Activated CD4-positive, alpha-beta T cell treated with anti-CD3 and anti-CD28 coated beads, Interleukin-2, amount 50 U/mL, for 4 hours (primary cell): ENCODE measurements at regions not wholly inside any gene's neighbourhood (a gene's known extent, or its start where the extent isn't known, plus 50 kb on each side); places are given as distances from the start of the nearest gene placed in this dataset.

Experiments
- DNase-seq, 2 experiments: peaks; one replicate each; pipeline ENCODE4 v3.0.0-alpha.2; 2020

DNA sequence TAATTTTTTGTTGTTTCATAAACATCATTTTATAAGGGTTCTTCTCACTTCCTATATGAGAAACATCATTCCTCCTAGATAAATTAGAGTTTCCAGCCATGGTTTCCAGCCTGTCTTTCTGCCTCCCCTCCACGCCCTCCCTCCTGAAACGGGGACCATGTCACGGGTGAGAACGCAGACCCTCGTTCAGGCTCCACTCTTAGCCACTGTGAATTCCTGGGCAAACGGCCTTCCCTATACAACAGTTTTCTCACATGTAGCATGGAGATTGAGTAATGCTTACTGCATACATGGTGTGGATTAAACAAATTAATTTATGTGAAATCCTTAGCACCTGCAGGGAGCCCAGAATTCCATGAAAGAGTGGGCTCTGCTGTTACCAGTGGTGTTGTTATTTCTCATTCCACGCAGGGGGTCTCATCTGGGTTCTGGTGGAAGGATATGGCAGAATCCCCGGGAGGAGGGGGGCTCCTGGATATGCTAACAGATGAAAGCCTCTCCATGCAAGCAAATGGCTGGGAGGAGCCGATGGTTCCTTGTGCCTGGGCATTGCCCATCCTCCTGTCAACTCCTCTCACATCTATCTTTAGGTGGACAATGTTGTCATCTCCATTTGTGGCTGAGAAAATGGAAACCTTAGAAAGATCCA lies 54.0 kb upstream of the TWIST2 start:
- no peak for DNase-seq

DNA sequence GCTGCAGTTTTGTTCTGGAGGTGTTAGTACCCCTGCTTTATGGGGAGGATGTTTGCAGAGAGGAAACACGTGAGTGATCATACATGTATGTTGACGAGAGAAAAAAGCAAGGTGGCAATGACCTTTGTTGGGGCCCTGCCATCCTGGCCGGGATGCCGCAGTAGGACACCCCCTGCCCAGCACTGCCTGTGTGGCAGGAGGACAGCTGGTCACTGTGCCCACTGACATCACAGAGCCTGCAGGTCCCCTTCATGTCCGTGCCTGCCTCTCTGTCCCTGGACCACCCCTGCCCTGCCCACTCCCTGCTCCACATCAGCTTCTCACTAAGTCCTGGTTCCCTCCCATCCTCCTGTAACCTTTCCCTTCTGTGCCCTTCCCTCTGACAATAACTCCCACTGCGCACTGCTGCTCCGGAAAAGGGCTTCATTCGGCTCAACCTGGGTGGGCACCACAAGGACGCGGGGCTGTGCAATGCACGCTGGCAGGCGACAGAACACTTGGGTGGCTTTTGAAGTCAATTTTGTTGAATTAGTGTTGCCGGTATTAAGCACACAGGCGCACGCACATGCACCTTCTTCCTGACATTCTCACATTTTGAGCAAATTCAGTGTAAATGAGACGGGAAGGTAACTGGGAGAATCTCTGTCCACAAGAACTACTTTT lies 51.5 kb upstream of the TWIST2 start:
- no peak for DNase-seq

DNA sequence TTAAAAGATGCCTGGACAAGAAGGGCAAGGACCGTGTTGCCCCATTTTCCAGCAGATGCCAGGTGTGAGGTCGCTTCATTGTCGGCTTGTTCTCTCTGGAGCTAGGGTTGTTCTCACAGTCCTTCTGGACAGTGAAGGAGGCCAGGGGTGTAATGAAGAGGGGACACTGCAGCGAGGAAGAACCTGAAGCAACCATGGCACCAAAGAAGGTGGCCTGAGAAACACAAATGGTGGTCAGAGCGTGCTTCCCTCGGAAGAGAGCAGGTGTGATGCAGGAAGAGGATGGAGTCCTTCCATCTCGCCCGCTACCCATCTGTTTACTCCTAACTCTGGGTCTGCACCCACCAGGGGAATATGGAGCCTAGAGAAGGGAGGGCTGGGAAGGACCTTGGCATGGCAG lies 50.3 kb upstream of the TWIST2 start:
- DNase-seq, result no peak
